ENCODE measurements at regions not wholly inside any gene's neighbourhood (a gene's known extent, or its start where the extent isn't known, plus 50 kb on each side); places are given as distances from the start of the nearest gene placed in this dataset.

DNA sequence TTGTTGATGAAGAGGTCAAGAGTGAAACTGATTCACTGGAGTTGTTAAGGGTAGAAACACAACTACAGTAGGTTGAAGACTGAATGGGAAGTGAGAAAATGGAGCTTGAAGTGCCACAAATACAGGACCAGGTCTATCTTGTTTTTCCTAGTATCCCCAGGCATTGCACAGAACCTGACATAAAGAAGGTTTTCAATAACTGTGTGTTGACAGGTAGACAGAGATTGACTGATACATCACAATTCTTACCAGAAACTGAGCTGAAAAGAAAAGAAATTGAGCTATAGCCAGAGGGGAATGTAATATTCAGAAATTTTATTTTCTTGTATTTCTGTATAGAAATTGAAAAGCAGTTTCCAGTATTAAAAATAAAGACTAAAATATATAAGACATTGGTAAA is 767.7 kb downstream of the PCDH17 start:
- H3K36me3 ChIP-seq = no peaks in the 10 kb centered on the region
- TF ChIP-seq POLR2A (IDR thresholded peaks at IDR 0.05; ENCODE audit: low read depth) (no peak), EP300 (IDR thresholded peaks at IDR 0.05) (no peak), POLR2AphosphoS5 (IDR thresholded peaks at IDR 0.05) (no peak)
- TF ChIP-seq, protein P1, sequence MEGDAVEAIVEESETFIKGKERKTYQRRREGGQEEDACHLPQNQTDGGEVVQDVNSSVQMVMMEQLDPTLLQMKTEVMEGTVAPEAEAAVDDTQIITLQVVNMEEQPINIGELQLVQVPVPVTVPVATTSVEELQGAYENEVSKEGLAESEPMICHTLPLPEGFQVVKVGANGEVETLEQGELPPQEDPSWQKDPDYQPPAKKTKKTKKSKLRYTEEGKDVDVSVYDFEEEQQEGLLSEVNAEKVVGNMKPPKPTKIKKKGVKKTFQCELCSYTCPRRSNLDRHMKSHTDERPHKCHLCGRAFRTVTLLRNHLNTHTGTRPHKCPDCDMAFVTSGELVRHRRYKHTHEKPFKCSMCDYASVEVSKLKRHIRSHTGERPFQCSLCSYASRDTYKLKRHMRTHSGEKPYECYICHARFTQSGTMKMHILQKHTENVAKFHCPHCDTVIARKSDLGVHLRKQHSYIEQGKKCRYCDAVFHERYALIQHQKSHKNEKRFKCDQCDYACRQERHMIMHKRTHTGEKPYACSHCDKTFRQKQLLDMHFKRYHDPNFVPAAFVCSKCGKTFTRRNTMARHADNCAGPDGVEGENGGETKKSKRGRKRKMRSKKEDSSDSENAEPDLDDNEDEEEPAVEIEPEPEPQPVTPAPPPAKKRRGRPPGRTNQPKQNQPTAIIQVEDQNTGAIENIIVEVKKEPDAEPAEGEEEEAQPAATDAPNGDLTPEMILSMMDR (IDR thresholded peaks at IDR 0.05) = no peak
- H3K27ac ChIP-seq (replicated peaks in 1 of 4) = no peak overlapping the region
- H3K4me3 ChIP-seq = no peak overlapping the region
- no peaks in the 10 kb centered on the region for H3K4me1 ChIP-seq
- no peaks in the 10 kb centered on the region for H3K27me3 ChIP-seq
- intact Hi-C loops (cut with DNase I) = no loop called here
- peaks cover 0 to 5% (median 0%) of the 10 kb centered on the region in 4 donors for H3K9me3 ChIP-seq
- DNase-seq (ENCODE audit: extremely low spot score) = no peak

DNA sequence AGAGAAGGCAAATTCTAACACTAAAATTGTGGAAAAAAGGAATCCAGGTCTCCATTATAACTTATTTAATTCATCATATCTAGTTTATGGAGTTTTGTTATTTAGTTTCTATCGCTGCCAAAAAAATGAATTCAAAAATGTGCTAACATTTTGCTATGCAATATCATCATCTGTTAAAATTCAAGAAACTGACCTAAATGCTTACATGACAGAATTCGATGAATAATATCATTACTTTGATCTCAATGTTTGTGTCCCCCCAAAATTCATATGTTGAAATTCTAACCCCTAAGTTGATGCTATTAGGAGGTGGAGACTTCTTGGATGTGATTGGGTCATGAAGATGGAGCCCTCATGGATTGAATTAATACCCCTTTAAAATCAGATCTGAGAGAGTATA is 775.0 kb downstream of the PCDH17 start:
- no peaks in the 10 kb centered on the region for H3K36me3 ChIP-seq
- WGBS = 91% methylated on average over 2 of the region's 2 CpGs
- H3K4me3 ChIP-seq = no peak overlapping the region
- no peak for DNase-seq (ENCODE audit: extremely low spot score)
- peaks cover 0 to 5% (median 0%) of the 10 kb centered on the region in 4 donors for H3K9me3 ChIP-seq
- no peak overlapping the region for H3K27ac ChIP-seq (replicated peaks in 1 of 4)
- intact Hi-C loops (cut with DNase I) = no loop called here
- H3K4me1 ChIP-seq = no peaks in the 10 kb centered on the region
- H3K27me3 ChIP-seq = no peaks in the 10 kb centered on the region
- TF ChIP-seq, protein P1 (IDR thresholded peaks at IDR 0.05) = no peak
- no peak for TF ChIP-seq POLR2AphosphoS5 (IDR thresholded peaks at IDR 0.05)
- no peak for TF ChIP-seq POLR2A (IDR thresholded peaks at IDR 0.05; ENCODE audit: low read depth)
- TF ChIP-seq EP300 (IDR thresholded peaks at IDR 0.05) = no peak

GRCh38 chr13:58429917-58430316 is 798.4 kb downstream of the PCDH17 start:
- no peak for DNase-seq (ENCODE audit: extremely low spot score)
- intact Hi-C loops (cut with DNase I) = no loop called here
- Histone ChIP-seq H3K27ac (replicated peaks in 1 of 4) (no peak overlapping the region), H3K4me3 (no peak overlapping the region), H3K27me3 (no peaks in the 10 kb centered on the region), H3K4me1 (no peaks in the 10 kb centered on the region), H3K9me3 (peaks cover 0 to 4% (median 0%) of the 10 kb centered on the region in 4 donors), H3K36me3 (no peaks in the 10 kb centered on the region)
- TF ChIP-seq EP300 (IDR thresholded peaks at IDR 0.05) (no peak), POLR2A (IDR thresholded peaks at IDR 0.05; ENCODE audit: low read depth) (no peak), POLR2AphosphoS5 (IDR thresholded peaks at IDR 0.05) (no peak)
- TF ChIP-seq, protein P1 (IDR thresholded peaks at IDR 0.05) = no peak
- WGBS = 88% methylated on average over 2 of the region's 2 CpGs

GRCh38 chr13:58434943-58435342 is 803.4 kb downstream of the PCDH17 start:
- 72% methylated on average over 4 of the region's 4 CpGs for WGBS
- intact Hi-C loops (cut with DNase I) = no loop called here
- Histone ChIP-seq H3K4me3 (no peak overlapping the region), H3K27me3 (no peaks in the 10 kb centered on the region), H3K4me1 (no peaks in the 10 kb centered on the region), H3K36me3 (no peaks in the 10 kb centered on the region), H3K27ac (replicated peaks in 1 of 4) (no peak overlapping the region), H3K9me3 (no peaks in the 10 kb centered on the region)
- DNase-seq (ENCODE audit: extremely low spot score) = no peak
- TF ChIP-seq EP300 (IDR thresholded peaks at IDR 0.05) = no peak
- TF ChIP-seq POLR2AphosphoS5 (IDR thresholded peaks at IDR 0.05) = no peak
- TF ChIP-seq, protein P1 (IDR thresholded peaks at IDR 0.05) = no peak
- no peak for TF ChIP-seq POLR2A (IDR thresholded peaks at IDR 0.05; ENCODE audit: low read depth)

DNA sequence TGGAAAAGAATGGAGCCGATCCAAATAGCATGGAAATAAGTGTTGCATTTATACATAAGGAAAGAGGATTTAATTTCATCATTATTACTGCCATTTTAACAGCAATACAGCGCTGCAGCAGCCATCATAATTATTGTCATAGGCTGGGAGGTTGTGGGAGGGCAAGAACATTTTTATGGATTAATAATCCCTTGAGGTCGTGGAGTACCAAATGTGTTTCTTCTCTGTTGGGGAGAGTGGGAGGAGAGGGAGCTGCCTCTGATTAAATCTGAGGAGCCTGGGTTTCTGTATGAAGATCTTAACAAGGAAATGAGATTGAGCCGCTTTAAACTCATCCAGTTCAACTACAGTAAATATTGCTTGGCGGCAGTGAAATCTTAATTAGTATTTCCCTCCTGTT is 805.9 kb downstream of the PCDH17 start:
- intact Hi-C loops (cut with DNase I) = no loop called here
- Histone ChIP-seq H3K4me1 (no peaks in the 10 kb centered on the region), H3K36me3 (no peaks in the 10 kb centered on the region), H3K4me3 (no peak overlapping the region), H3K27me3 (no peaks in the 10 kb centered on the region), H3K27ac (replicated peaks in 1 of 4) (no peak overlapping the region), H3K9me3 (no peaks in the 10 kb centered on the region)
- WGBS = 57% methylated on average over 5 of the region's 5 CpGs
- TF ChIP-seq POLR2A (IDR thresholded peaks at IDR 0.05; ENCODE audit: low read depth) = no peak
- no peak for TF ChIP-seq POLR2AphosphoS5 (IDR thresholded peaks at IDR 0.05)
- TF ChIP-seq EP300 (IDR thresholded peaks at IDR 0.05) = no peak
- TF ChIP-seq, protein P1 (IDR thresholded peaks at IDR 0.05) = no peak
- no peak for DNase-seq (ENCODE audit: extremely low spot score)
